Spleen (tissue), 11 donors: ENCODE measurements at regions not wholly inside any gene's neighbourhood (a gene's known extent, or its start where the extent isn't known, plus 50 kb on each side); places are given as distances from the start of the nearest gene placed in this dataset.

ENCODE experiments used
- DNase-seq: peaks from one replicate; pipeline ENCODE4 v3.0.0-alpha.2; 2020
- H3K27ac ChIP-seq, 8 donors: fragments of 200-600 bp; sonication (generic) in 7 of 8; 1 replicate in 4 of 8; 2 replicates in 4 of 8; pipeline versions ENCODE4 v1.5.0 to v1.8.0; 2016 to 2021; ENCODE audit warnings: inconsistent platforms in 4 of 8, mild to moderate bottlenecking in 4 of 8, moderate library complexity in 1 of 8
- H3K27me3 ChIP-seq, 7 donors: fragments of 200-600 bp; sonication (generic) in 6 of 7; replicated peaks in 1 of 7; 1 replicate in 4 of 7; 2 replicates in 3 of 7; pipeline versions ENCODE4 v1.5.0 to v1.8.0; 2016 to 2021; ENCODE audit warnings: inconsistent platforms in 3 of 7, mild to moderate bottlenecking in 1 of 7
- H3K36me3 ChIP-seq, 6 donors: fragments of 200-600 bp; sonication (generic) in 5 of 6; 1 replicate in 4 of 6; 2 replicates in 2 of 6; pipeline versions ENCODE4 v1.5.0 to v1.8.0; 2016 to 2021; ENCODE audit warnings: inconsistent platforms in 2 of 6
- H3K4me1 ChIP-seq, 6 donors: fragments of 200-600 bp; sonication (generic) in 5 of 6; 1 replicate in 3 of 6; 2 replicates in 3 of 6; pipeline versions ENCODE4 v1.5.0 to v1.8.0; 2016 to 2021; ENCODE audit warnings: inconsistent platforms in 3 of 6
- H3K4me3 ChIP-seq, 8 donors: fragments of 200-600 bp; sonication (generic) in 7 of 8; 1 replicate in 4 of 8; 2 replicates in 4 of 8; pipeline versions ENCODE4 v1.5.0 to v1.8.0; 2016 to 2021; ENCODE audit warnings: inconsistent platforms in 4 of 8, mild to moderate bottlenecking in 4 of 8, moderate library complexity in 2 of 8
- H3K9me3 ChIP-seq, 8 donors: fragments of 200-600 bp; sonication (generic) in 7 of 8; 1 replicate in 4 of 8; 2 replicates in 4 of 8; pipeline versions ENCODE4 v1.5.0 to v1.8.0; 2016 to 2021; ENCODE audit warnings: inconsistent platforms in 4 of 8
- CTCF ChIP-seq, 11 experiments: fragments of 200-600 bp in 7 of 11; fragments of 450-650 bp in 4 of 11; sonication (generic) in 4 of 11; IDR thresholded peaks in 8 of 11; conservative IDR thresholded peaks in 3 of 11; 1 replicate in 7 of 11; 2 replicates in 4 of 11; pipeline versions ENCODE4 v1.4.0 to v1.8.0; 2016 to 2021; ENCODE audit warnings: antibody characterized with exemption in 11 of 11, inconsistent platforms in 4 of 11, mild to moderate bottlenecking in 1 of 11
- POLR2A ChIP-seq, 3 donors: fragments of 450-650 bp; IDR thresholded peaks; one replicate each; pipeline ENCODE4 v1.5.1; 2017; ENCODE audit warnings: antibody characterized with exemption in 3 of 3, mild to moderate bottlenecking in 1 of 3
- POLR2AphosphoS5 ChIP-seq, 3 donors: sonication (generic); formaldehyde crosslinking; IDR thresholded peaks; one replicate each; pipeline ENCODE4 v1.5.1; 2017; ENCODE audit warnings: antibody characterized with exemption in 3 of 3
- WGBS, 5 donors: extraction: QIAGEN DNeasy Blood & Tissue Kit in 3 of 5; methylation state at CpG; one replicate each; pipeline versions ENCODE4 v1.1.5 to v1.1.7; 2013 to 2018; 5-methylcytosine and 5-hydroxymethylcytosine counted together
- intact Hi-C: fragments of 100-400 bp; cut with DNase I; formaldehyde crosslinking; loops from one replicate; pipeline ENCODE4 v1.15.0; 2023; ENCODE audit warnings: low total_unique reads
- donor health status: healthy with polysubstance abuse.
- donor health status: DM: no; HTN: no; CAD: no; lungs with moderate emphysema.
- donor health status: DM: no; HTN: no; CAD: no.
- donor health status: Bipolar disorder and iron deficiency.
- donor health status: healthy.
- donor health status: DM: no; HTN: no; CAD: no.
- donor health status: DM: yes; HTN: yes; CAD: no.

DNA sequence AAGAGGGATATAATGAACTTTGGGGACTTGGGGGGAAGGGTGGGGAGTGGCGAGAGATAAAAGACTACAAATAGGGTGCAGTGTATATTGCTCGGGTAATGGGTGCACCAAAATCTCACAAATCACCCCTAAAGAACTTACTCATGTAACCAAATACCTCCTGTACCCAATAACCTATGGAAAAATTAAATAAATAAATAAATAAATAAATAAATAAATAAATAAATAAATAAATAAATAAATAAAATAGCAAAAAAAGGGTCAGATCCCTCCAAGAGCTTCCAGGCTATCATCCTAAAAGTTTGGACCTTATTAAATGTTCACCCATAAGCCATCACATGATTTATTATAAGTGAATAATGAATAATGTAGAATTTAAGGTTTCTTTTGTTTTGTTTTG, 636.1 kb upstream of the C16orf82 start:
- intact Hi-C loops = no loop called here
- DNase-seq = no peak
- TF ChIP-seq POLR2A (IDR thresholded peaks at IDR 0.05) = no peak
- TF ChIP-seq POLR2AphosphoS5 (IDR thresholded peaks at IDR 0.05) = no peak
- TF ChIP-seq CTCF (IDR thresholded peaks at IDR 0.05 in 8 of 11, conservative IDR thresholded peaks at IDR 0.05 in 3 of 11) = no peak
- no peaks in the 10 kb centered on the region for H3K36me3 ChIP-seq
- no peak overlapping the region for H3K27ac ChIP-seq
- H3K9me3 ChIP-seq = peaks cover 0 to 30% (median 9%) of the 10 kb centered on the region in 8 donors
- H3K4me3 ChIP-seq = no peak overlapping the region
- no peaks in the 10 kb centered on the region for H3K4me1 ChIP-seq
- H3K27me3 ChIP-seq = no peaks in the 10 kb centered on the region
- WGBS, 5 donors = 85 to 95% (median 93%) methylated on average over 2 of the region's 2 CpGs

GRCh38 chr16:26433807-26434206, 632.9 kb upstream of the C16orf82 start:
- Histone ChIP-seq H3K27me3 (no peaks in the 10 kb centered on the region), H3K4me1 (no peaks in the 10 kb centered on the region), H3K4me3 (no peak overlapping the region), H3K27ac (no peak overlapping the region), H3K9me3 (peaks cover 0 to 39% (median 10%) of the 10 kb centered on the region in 8 donors), H3K36me3 (no peaks in the 10 kb centered on the region)
- WGBS, 5 donors = 63 to 80% (median 65%) methylated on average over 2 of the region's 2 CpGs
- DNase-seq = no peak
- intact Hi-C loops = no loop called here
- TF ChIP-seq CTCF (IDR thresholded peaks at IDR 0.05 in 8 of 11, conservative IDR thresholded peaks at IDR 0.05 in 3 of 11) = no peak
- no peak for TF ChIP-seq POLR2A (IDR thresholded peaks at IDR 0.05)
- TF ChIP-seq POLR2AphosphoS5 (IDR thresholded peaks at IDR 0.05) = no peak

- no peaks in the 10 kb centered on the region for H3K36me3 ChIP-seq
- no peak overlapping the region for H3K27ac ChIP-seq
- peaks cover 0 to 18% (median 0%) of the 10 kb centered on the region in 8 donors for H3K9me3 ChIP-seq
- H3K4me3 ChIP-seq = no peak overlapping the region
- TF ChIP-seq POLR2A (IDR thresholded peaks at IDR 0.05) = no peak
- DNase-seq = no peak
- intact Hi-C loops = no loop called here
- 53 to 77% (median 63%) methylated on average over 3 of the region's 3 CpGs for WGBS, 5 donors
- H3K27me3 ChIP-seq = no peaks in the 10 kb centered on the region
- no peaks in the 10 kb centered on the region for H3K4me1 ChIP-seq
Measured at GRCh38 chr16:26441178-26441577, 625.5 kb upstream of the C16orf82 start.

DNA sequence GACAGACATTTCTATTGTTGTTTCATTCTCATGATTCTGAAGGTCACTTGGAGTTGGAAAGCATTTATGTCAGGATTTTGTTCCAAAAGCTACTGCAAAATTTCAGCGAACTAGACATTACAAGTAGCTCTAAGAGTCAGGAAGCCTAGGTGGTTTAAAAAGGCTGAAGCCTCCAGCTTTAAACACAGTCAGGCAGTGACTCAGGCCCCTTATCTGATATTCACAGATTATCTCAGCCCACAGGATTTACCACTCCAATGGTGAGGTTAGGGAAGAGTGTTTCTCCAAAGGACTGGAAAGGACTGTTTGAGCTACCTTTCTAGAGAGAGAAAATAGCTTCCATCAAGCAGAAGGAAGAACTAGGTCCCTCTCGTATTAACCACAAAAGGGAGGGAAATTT, 624.4 kb upstream of the C16orf82 start:
- no peaks in the 10 kb centered on the region for H3K4me1 ChIP-seq
- H3K27me3 ChIP-seq = no peaks in the 10 kb centered on the region
- no peak overlapping the region for H3K27ac ChIP-seq
- H3K9me3 ChIP-seq = peaks cover 0 to 11% (median 0%) of the 10 kb centered on the region in 8 donors
- intact Hi-C loops = no loop called here
- WGBS, 5 donors = 38 to 52% (median 45%) methylated on average over 2 of the region's 2 CpGs
- no peak overlapping the region for H3K4me3 ChIP-seq
- TF ChIP-seq CTCF (IDR thresholded peaks at IDR 0.05 in 8 of 11, conservative IDR thresholded peaks at IDR 0.05 in 3 of 11) (no peak), POLR2A (IDR thresholded peaks at IDR 0.05) (no peak), POLR2AphosphoS5 (IDR thresholded peaks at IDR 0.05) (no peak)
- no peaks in the 10 kb centered on the region for H3K36me3 ChIP-seq
- no peak for DNase-seq

- intact Hi-C loops = no loop called here
- Histone ChIP-seq H3K9me3 (no peaks in the 10 kb centered on the region), H3K36me3 (no peaks in the 10 kb centered on the region), H3K4me3 (no peak overlapping the region), H3K27me3 (no peaks in the 10 kb centered on the region), H3K4me1 (no peaks in the 10 kb centered on the region), H3K27ac (no peak overlapping the region)
- 88 to 95% (median 92%) methylated on average over 5 of the region's 5 CpGs for WGBS, 5 donors
- no peak for DNase-seq
- TF ChIP-seq POLR2A (IDR thresholded peaks at IDR 0.05) = no peak
- TF ChIP-seq CTCF (IDR thresholded peaks at IDR 0.05 in 8 of 11, conservative IDR thresholded peaks at IDR 0.05 in 3 of 11) = no peak
- TF ChIP-seq POLR2AphosphoS5 (IDR thresholded peaks at IDR 0.05) = no peak
Measured at GRCh38 chr16:26447570-26447969, 619.2 kb upstream of the C16orf82 start.
